Heart left ventricle (tissue), 13 donors: ENCODE measurements at regions not wholly inside any gene's neighbourhood (a gene's known extent, or its start where the extent isn't known, plus 50 kb on each side); places are given as distances from the start of the nearest gene placed in this dataset.

Source experiments
- CTCF ChIP-seq, 12 donors: fragments of 200-600 bp; sonication (generic) in 4 of 12; IDR thresholded peaks; one replicate each; pipeline versions ENCODE4 v1.5.0 to v1.8.0; 2018 to 2022; ENCODE audit warnings: antibody characterized with exemption in 12 of 12, mild to moderate bottlenecking in 5 of 12
- POLR2A ChIP-seq, 2 donors: fragments of 450-650 bp; IDR thresholded peaks; one replicate each; pipeline ENCODE4 v1.6.1; 2017; ENCODE audit warnings: antibody characterized with exemption in 2 of 2, mild to moderate bottlenecking in 2 of 2, moderate library complexity in 2 of 2
- donor health status: ischemic (EF 13 %, LVEDD 7.1; RV severe dilation, severe dysfunction).
- donor health status: DM: no; HTN: yes; CAD: no.
- donor health status: DM: no; HTN: no; CAD: no.
- donor health status: ischemic (EF 25% LVEDD 6.9; RV normal size, moderate dysfunction).
- donor health status: ischemic (EF 25% LVEDD 5.7; RV mildly dilated, moderate dysfunction).
- donor health status: ischemic (EF 35%, LVEDD 5.7; RV mildly dilated, moderate dysfunction).
- donor health status: nonischemic (EF 11% LVEDD 7.7; RV severe dilation, severe dysfunction).
- donor health status: DM: yes; HTN: yes; CAD: no.
- donor health status: PGD.
- donor health status: ischemic (EF 29% LVEDD 5.4; RV normal size, mild dysfunction).
- donor health status: nonischemic (EF 23%, LVEDD 6.1; RV moderate dilation, normal function).

GRCh38 chr2:76027761-76028160 lies 317.0 kb upstream of the GCFC2 start:
- TF ChIP-seq CTCF (IDR thresholded peaks at IDR 0.05) (no peak), POLR2A (IDR thresholded peaks at IDR 0.05) (no peak)
